ENCODE measurements at regions not wholly inside any gene's neighbourhood (a gene's known extent, or its start where the extent isn't known, plus 50 kb on each side); places are given as distances from the start of the nearest gene placed in this dataset.
"Not testable (repeated sequence)": the region's sequence is repeated elsewhere in the genome, so short reads cannot be mapped to it uniquely, and the experiment has no call there.

DNA sequence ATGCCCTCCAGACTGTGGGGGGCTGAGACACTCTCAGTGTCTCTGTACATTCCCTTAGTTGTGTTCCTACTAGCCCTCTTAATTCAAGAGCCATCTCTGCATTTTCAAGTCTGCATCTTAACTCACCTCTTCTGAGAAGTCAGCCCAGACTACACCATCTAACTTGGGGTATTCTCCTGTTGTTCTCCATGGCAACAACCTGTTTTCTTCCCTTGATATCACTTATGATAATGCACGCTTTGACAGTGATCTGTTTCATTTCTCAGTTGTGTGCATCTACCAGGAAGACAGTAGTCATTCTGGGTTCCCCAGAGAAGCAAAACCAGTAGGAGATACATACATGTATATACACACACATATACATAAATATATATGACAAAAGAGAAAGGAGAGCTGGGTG is 707.3 kb upstream of the IGFBP3 start:
- no peak for DNase-seq (ENCODE audit: low read depth in 3 of 3)

DNA sequence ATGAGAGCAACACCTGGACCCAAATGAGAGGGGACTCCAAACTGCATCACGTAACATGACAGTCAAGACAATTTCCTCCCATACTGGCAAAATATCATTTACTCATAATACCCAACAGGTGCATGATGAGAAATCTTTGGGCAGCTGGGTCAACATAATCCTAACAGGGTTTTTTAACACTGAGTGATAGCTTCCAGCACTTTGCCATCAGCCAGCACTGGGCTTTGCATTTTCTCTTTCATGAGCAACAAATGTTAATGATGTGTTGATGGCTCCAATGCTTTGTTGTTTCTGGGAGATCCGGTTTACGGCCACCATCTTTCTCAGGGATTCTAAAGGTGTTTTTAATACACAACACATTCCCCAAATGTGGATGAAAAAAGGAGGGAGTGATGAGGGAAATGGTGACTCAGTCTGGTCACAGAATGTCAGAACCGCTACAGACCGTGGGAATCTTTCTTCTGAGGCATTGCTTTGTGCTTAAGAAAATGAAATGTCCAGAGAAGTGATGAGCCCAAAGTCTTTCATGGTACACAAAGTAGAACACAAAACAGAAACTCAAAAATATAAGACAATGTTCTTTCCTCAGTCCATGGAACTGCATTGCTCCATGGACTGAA is 705.7 kb upstream of the IGFBP3 start:
- no peak for DNase-seq (ENCODE audit: low read depth in 3 of 3)

DNA sequence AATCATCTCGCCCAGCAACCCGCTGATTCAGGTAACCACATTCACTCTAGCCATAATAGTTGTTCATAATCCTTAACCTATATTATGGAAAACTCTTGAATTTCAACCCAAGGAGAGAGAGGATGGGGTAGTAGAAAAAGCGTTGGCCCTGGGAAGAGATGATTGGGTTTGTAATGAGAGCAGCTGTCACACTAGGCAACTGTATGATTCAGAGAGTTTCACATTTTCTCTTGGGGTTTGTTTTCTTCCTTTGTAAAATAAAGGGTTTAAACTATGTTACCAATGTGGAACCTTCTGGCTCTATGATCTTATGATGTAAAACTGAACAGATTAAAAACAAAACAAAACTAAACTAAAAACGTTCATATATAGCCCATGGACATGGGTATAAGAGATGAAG is 705.2 kb upstream of the IGFBP3 start:
- no peak for DNase-seq (ENCODE audit: low read depth in 3 of 3)

DNA sequence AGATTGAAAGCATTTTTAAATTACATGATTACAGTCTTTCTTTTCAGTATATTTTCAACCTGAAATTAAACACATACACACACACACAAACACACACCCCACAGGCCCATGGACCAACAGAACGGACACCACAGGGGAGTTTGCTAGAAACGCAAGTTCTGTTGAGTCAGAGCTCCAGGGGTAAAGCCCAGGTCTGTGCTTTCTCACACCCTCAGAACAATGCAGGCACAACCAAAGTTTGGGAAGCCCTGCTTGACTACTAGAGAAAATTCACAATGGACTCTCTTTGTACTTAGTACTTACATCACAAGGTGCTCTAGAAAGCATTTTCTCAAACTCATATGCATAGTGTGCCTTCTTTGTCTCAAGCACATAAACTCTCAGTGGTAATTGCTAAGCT is 704.0 kb upstream of the IGFBP3 start:
- no peak for DNase-seq (ENCODE audit: low read depth in 3 of 3)

- DNase-seq (ENCODE audit: low read depth in 3 of 3) = no peak
These were observed 701.2 kb upstream of the IGFBP3 start for GRCh38 chr7:46622251-46622650.

DNA sequence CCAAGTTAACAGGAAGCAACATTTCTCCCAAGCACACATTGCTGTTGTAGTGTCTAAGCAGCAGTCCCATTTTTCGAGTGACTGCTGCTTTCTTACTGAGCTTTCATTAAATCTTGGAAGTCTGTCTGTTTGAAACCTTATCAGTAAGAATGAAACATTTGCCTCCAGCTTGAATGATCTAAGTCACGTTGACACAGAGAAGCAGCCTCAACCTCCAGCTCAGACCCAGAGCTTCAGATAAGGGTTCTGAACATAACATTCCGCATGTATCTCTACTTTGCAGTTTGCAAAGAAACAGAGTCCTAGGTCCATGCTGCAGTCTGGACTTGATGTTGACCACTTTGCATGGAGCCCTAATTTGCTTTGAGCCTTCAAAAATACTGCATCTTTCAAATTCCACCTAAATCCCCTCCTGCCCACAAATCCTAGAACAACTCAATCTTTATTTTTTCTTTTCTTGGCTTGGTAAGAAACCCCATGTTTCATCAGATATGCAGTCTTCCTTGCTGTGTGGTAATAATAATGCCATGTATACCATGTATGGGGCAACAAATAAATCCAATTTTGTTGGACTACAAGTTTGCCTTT is 698.7 kb upstream of the IGFBP3 start:
- no peak for DNase-seq (ENCODE audit: low read depth in 3 of 3)

DNA sequence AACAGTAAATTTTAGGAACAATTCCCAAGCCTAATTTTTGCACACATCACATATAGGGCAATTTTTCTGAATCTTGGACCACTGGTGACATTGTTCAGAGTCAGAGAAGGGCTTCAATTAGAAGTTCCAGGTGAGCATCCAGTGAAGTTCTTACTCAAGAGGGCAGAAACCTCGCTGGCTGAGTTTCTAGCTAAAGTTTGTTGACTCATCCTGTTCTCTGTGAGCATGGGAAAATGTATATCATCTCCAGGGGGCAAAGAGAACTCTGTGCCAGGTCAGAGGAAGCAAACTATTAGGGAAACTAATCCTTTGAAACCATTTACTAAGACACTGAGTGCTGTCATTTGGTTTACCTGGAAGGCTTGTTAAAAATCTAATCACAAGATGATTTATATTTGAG is 695.6 kb upstream of the IGFBP3 start:
- no peak for DNase-seq (ENCODE audit: low read depth in 3 of 3)

DNA sequence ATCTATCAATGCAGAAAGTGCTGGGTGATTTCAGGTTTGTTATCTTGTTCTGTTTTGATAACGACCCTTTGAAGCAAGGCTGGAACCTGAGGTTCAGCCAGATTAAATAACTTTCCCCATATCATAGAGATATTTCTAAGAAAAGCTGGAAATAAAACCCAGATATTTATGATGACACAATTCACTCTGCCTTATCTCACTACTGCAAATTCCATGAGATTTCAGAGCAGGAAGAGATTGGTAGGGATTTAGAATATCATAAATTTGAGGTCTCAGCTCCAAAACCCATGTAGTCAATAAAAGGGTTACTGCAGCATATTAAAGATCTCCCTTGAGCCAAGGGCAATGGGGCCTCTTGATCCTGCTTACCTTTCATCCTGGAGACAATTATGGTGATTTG is 692.5 kb upstream of the IGFBP3 start:
- no peak for DNase-seq (ENCODE audit: low read depth in 3 of 3)

- DNase-seq (ENCODE audit: low read depth in 3 of 3) = no peak
These were observed 692.0 kb upstream of the IGFBP3 start for GRCh38 chr7:46613116-46613515.

GRCh38 chr7:46611508-46611907 is 690.4 kb upstream of the IGFBP3 start:
- DNase-seq (ENCODE audit: low read depth in 3 of 3) = no peak

DNA sequence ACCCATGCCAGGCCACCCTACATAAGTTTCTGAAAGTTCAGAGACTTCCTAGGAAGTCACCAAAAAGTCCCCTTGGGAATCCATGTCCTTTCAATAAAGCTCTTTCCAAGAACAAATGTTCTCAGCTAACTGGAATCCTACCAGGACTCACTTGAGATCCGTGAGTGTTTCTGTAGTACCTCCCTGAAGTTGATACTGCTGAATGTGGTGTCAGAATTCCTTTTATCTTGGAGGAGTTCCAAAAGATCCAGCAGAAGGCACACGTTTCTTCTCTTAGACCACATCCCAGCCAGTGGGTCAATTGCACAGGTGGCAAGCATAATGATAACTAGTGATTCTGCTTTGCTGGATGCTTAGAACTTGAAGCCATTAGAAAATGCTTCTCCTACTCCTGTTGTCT is 689.7 kb upstream of the IGFBP3 start:
- DNase-seq (ENCODE audit: low read depth in 3 of 3) = no peak

DNA sequence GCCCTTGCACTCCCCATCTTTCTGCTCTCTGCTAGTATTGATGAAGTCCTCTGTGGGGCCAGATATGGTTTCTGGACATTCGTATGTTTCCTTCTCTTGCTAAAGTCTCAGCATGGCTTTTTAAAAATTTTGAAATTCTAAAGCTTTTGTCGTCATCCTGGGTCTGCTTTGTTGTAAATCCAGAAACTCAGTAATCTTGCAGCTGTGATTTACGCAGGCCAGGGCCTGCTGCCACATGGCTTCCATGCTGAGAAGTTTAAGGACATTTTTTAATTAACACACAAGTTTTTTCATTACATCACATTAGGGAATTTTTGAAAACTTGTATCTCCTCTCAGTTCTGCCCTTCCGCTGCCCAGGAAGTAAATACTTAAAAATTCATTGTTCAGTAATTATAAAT is 686.1 kb upstream of the IGFBP3 start:
- no peak for DNase-seq (ENCODE audit: low read depth in 3 of 3)

DNA sequence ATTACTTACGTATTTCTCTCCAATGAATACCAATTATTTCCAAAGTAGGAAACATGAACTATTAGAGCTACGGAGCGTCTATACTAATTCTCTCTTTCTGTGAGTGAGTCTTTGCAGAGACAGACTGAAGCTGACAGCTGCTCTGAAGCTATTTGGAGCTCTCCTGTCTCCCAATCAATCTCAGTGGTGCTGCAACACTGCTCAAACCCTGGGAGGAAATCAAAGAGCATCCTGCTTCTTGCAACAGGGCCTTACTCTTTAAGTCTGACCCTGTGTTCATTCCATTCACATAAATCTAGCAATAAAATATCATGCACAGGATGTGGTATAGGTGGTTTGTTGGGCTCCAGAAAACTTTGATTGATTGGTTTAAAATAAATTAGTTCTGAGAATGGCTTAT is 685.7 kb upstream of the IGFBP3 start:
- DNase-seq (ENCODE audit: low read depth in 3 of 3) = no peak

- no peak for DNase-seq (ENCODE audit: low read depth in 3 of 3)
These were observed 683.2 kb upstream of the IGFBP3 start for GRCh38 chr7:46604241-46604661.

DNA sequence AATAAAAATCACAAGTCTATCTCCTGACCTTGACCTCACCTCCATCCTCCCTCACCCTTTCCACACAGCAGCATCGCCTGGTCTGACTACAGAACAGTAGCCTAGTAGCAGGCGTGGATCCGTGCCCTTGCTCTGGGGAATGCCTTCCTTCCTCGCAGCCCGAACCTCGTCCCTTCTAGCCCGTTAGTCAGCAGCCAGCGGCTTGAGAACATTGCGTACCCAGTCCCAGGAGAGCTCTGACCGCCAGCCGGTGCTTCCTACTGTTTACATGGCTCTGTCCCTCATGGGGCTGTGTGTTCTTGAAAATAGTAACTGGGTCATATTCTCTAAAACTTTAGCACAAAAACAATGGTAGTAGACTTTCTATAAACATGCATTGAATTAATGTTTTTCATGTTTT is 682.7 kb upstream of the IGFBP3 start:
- DNase-seq (ENCODE audit: low read depth in 3 of 3) = no peak

- DNase-seq (ENCODE audit: low read depth in 3 of 3) = no peak
These were observed 682.3 kb upstream of the IGFBP3 start for GRCh38 chr7:46603296-46603752.

- no peak for DNase-seq (ENCODE audit: low read depth in 3 of 3)
These were observed 679.3 kb upstream of the IGFBP3 start for GRCh38 chr7:46600340-46600739.

GRCh38 chr7:46594831-46595230 is 673.8 kb upstream of the IGFBP3 start:
- DNase-seq (ENCODE audit: low read depth in 3 of 3) = not testable (repeated sequence)

- not testable (repeated sequence) for DNase-seq (ENCODE audit: low read depth in 3 of 3)
These were observed 670.1 kb upstream of the IGFBP3 start for GRCh38 chr7:46590918-46591905.

DNA sequence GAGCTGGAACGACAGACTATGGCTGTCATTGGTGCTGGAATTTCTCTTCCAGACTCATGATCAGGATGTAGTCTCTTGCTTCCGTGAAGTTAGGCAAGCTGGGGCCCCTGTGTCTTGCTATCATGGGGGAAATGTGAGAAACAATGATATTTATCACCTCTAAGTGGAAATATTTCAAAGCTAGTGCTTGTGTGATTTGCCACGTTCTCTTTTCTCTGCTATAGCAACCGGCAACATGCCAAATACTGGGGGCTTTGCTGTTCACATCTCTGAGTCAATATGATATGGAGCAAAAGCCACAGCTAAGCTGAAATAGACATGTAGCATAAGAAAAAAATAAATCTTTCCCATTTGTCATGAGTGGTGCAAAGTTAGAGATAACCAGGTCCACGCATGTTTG is 668.2 kb upstream of the IGFBP3 start:
- no peak for DNase-seq (ENCODE audit: low read depth in 3 of 3)

DNA sequence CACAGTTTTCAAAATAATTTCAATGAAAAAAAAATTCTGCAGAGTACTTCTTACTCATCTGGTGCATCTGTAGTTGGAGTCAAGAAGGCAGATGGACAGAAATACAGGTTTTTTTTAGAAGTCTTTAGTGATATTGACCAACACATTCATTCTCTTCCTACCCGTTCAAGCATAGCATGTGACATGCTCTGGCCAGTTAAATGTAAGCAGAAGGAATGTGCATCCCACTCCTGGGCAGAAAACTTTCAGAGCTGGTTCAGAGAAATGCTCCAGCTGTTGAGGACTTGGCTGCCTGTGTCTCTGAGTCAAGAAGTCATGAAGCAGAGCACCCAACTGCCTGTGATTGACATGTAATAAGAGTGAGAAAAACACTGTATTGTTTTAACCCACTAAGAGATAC is 665.3 kb upstream of the IGFBP3 start:
- no peak for DNase-seq (ENCODE audit: low read depth in 3 of 3)

DNA sequence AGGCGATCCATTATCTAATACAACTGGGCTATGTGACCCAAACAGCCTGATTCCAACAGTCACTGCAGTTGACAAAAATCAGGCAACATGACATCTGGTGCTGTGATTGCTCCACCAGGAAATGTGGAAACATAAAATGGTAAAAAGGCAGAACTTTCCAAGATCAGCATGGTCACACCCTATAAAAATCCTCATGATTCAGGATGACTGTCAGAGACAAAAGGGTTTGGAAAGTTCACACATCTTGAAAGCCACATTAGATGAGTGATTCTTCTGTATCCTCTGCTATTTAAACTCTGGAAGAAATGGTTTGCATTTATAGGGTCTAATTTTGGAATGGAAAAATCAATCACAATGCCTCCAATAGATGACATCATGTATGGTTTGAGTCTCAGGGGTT is 662.6 kb upstream of the IGFBP3 start:
- no peak for DNase-seq (ENCODE audit: low read depth in 3 of 3)

- DNase-seq (ENCODE audit: low read depth in 3 of 3) = no peak
These were observed 660.2 kb upstream of the IGFBP3 start for GRCh38 chr7:46581268-46581667.
